ENCODE measurements at regions not wholly inside any gene's neighbourhood (a gene's known extent, or its start where the extent isn't known, plus 50 kb on each side); places are given as distances from the start of the nearest gene placed in this dataset.

- DNase-seq (ENCODE audit: low spot score), result no peak
These were observed 76.1 kb upstream of the MANEA start for GRCh38 chr6:95501032-95501904.

- DNase-seq (ENCODE audit: low spot score), result no peak
These were observed 73.8 kb upstream of the MANEA start for GRCh38 chr6:95503568-95503967.

- DNase-seq (ENCODE audit: low spot score), result no peak
These were observed 65.9 kb upstream of the MANEA start for GRCh38 chr6:95511404-95511803.

GRCh38 chr6:95515975-95516374 lies 61.4 kb upstream of the MANEA start:
- DNase-seq (ENCODE audit: low spot score), result no peak

- no peak for DNase-seq (ENCODE audit: low spot score)
These were observed 60.3 kb upstream of the MANEA start for GRCh38 chr6:95517004-95517403.

- peak; percentile 22 for DNase-seq (ENCODE audit: low spot score)
These were observed 59.8 kb upstream of the MANEA start for GRCh38 chr6:95517568-95517967.

- DNase-seq (ENCODE audit: low spot score), result no peak
These were observed 58.6 kb upstream of the MANEA start for GRCh38 chr6:95518630-95519227.

- DNase-seq (ENCODE audit: low spot score), result no peak
These were observed 57.9 kb upstream of the MANEA start for GRCh38 chr6:95519228-95520037.

GRCh38 chr6:95521181-95521580 lies 56.2 kb upstream of the MANEA start:
- DNase-seq (ENCODE audit: low spot score), result no peak
